NCI-H2196 (cell line): ENCODE measurements at regions not wholly inside any gene's neighbourhood (a gene's known extent, or its start where the extent isn't known, plus 50 kb on each side); places are given as distances from the start of the nearest gene placed in this dataset.
"Not testable (repeated sequence)": the region's sequence is repeated elsewhere in the genome, so short reads cannot be mapped to it uniquely, and the experiment has no call there.

Experiments
- DNase-seq: peaks from one replicate; lab custom pipeline; 2025; ENCODE audit not compliant: unreplicated experiment; lab: John Stamatoyannopoulos, UW

DNA sequence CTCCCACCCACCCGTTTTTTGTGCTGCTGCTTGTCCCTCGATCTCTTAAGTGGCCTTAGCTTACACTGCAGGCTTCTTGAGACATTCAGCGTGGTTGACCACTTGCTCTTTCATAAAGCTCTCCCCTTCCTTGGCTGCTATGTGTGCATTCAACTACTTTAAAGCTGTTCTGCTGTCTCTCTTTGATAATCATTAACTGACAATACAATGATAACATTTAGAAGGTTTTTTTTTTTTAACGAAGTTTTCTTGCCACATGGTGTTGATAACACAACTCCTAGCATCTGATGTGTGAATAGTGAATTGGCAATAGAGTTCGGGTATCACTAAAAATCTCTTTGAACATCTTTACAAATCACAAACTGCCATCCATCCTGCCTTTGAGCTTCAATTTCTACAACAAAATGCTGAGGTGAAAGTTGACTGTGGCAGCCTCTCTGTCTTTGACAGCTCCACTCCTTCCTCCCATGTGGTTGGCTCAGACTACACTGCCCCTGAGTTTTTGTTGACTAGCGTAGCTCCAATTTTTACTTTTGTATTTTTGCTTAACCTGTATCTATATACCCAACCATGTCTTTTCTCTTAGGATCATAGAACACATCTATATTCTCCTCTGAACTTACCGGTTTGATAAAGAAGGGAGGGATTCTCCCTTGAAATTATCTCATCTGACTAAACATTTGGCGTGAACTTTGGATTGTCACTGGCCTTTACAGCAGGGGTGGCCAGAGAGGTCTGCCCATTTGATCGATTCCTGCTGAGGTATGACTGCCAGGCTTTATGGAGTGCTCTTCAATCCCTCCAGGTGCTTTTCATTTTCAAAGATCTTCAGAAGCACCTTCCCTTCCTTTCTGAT lies 409.4 kb upstream of the CD180 start:
- no peak for DNase-seq

DNA sequence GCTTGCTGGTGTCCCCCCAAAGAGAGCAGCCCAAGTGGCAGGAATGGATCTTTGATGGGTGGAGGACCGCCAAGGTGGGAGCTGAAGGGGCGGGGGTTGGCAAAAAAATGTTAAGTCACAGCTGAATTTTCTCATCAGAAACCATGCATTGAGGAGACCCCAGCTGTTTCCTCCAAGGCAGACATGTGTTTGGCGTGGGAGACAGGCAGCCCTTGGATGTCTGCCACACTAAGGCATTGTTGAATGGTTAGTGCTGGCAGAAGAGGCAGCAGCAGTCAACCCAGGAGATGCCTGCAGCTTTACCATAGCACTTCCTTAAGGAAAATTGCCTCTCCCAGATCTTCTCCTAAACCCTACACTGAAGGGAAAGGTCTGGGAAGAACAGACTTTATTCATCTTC lies 394.9 kb upstream of the CD180 start:
- DNase-seq: no peak

DNA sequence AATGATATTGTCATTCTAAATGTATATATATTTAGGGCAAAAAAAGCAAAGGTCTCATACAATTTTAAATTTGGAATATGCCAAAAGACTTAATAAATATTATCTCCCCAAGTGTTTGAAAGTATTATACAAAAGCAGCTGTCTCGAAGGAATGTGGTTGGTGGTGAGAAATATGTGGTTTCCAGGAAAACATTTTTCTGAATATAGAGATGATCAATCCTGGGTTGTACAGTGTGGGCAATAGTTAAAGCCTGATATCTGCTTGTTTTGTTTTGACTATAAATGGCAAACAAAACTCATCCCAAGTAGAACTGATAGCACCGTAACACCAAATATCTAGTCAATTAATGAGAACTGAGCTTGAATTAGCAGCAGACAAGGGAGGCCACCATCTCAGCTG lies 391.8 kb upstream of the CD180 start:
- DNase-seq: no peak

GRCh38 chr5:67581203-67581602 lies 384.6 kb upstream of the CD180 start:
- no peak for DNase-seq

DNA sequence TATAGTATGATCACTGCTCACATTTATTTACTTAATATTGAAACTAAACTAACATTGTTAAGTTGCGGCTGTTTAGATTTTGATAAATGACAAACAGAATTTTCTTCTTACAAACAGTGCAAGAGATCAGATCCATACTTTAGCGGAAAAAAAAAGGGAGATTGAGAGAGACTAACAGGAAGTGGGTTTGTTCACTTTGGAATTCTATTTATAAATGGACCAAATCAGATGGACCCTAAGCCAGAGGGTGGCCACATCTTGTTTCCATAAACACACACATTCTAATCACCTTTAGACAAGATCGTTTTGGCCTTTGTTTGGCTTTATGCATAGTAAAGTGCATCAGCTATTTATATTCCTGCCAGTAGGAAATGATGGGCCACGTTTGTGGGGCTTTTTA lies 381.4 kb upstream of the CD180 start:
- DNase-seq: no peak

DNA sequence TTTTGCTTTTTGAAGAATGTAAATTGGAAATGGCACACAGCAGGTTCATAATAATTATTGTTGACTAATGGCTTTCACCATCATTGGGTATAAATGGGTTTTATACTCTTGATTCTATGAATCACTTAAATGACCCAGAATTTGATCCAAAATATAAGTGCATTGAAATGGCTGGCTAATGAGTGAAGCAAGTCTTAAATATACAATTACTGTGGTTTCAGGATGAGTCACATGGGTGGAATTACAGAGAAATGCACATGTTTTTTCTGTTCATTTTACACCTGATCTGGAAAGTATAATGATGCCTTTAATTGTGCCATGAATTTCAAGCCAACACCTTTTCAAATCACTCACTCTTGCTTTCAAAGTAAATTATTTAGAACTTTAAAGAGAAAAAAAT lies 380.8 kb upstream of the CD180 start:
- no peak for DNase-seq

DNA sequence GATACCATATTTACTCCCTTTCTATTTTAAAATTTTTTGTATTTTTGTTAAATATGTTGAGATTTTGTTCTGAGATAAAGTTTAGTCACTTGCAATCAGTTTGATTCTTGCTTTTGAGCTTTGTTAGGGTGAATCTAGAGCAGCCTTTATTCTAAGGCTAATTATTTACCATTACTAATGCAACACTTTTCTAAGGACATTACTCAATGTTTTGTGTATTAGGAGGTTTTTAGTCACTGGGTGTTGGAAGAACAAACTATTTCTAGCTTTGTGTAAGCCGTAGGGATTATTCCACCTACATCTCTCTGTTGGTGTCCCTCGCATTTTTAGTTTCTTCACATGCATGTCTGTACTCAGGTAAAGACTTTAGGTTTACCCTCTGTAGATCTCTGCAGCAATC lies 379.5 kb upstream of the CD180 start:
- DNase-seq: no peak

- no peak for DNase-seq
Measured at GRCh38 chr5:67575087-67575486, 378.5 kb upstream of the CD180 start.

DNA sequence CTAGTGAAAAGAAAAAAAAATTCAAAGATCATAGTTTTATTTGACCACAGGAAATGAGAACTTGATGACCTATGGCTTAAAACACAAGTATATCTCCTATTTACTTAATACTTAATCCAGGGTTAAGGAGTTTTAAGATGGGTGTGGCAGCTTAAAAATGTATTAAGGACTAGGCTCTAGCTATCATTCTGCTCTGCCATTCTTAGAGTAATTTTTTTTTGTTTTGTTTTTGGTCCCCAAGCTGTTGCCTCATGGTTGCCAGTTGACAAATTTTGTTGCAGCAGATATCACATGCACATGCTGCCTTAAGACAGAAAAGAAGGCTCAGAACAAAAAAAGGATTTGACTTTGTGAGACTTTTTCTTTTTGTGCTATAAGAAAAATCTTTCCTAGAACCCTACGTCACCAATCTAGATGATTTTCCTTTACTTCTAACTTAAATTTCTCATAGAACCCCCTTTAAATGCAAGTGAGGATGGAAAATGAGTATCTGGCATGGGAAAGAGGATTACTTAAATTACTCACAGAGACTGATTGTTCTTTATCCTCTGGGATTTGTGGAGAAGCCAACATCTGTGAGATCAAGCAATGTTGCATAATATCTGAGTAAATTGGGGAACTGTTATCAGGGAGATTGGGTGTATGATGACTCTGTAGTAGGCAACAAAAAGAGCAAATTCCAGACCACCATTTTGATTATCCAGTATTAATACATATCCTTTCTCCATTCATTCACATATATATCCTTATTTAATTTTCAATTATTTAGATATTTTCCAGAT lies 364.7 kb upstream of the CD180 start:
- no peak for DNase-seq

GRCh38 chr5:67552773-67553172 lies 356.2 kb upstream of the CD180 start:
- DNase-seq: no peak

DNA sequence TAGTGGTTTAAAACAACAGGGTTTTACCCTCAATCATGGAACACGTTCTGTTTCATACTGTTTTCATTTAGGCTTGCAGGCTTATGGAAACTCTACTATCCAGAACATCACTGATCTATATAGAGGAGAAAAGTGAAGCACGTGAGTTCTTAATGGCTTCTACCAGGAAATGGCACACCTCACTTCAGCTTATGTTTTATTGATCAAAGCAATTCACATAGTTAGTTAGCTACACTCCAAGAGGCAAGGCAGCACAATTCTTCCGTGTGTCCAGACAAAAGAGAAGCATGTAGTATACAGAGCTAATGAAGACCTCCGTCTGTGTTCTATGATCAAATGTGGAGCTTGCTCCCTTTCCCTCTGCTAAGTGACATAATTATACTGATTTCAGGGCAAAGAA lies 353.3 kb upstream of the CD180 start:
- no peak for DNase-seq

DNA sequence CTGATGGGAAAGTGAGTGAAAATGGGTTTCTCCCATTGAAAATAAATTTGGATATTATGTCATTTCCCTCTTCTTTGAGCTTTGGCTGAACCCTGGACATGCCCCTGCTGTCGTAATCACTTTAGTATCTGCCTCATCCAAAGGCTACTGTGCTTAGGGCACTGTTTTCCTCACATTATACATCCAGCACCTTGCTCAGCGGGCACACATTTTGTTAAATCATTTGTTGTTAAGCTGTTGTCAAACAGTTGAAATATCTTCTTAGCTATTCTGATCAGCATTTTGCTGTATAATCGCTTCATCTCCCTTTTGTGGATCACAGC lies 352.7 kb upstream of the CD180 start:
- no peak for DNase-seq

DNA sequence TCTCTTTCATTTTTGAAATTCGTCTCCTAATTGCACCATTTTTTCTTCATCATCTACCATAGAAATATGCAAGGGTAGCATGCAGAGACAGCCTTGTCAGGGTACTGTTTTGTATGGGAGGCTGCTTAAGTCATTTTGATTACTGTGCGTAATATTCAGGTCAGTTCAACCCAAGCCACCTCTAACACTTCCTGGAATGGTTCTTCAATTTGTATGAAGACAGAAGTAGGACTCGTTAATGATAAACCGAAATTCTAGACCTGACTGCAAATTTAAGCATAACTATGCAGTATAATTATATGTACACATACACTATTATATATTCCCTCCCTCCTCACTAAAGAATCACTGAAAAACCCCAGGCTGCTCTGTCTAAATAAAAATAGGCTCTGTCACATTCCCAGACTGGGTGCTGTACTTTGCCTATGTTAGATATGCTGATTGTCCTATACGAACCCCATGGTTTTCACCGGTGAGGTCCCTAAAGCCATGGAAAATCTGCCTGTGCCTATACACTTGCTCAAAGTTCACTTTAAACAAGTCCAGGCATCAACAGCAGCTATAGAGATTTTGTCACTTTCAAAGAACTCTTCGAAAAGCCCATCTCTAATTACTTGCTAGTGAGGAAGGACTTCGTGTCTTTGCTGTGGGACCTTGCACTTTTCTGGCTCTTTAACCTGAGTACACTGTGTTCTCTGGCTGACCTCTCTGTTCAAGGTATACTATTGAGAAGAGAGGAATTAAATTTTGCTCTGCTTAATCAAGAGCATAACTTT lies 352.1 kb upstream of the CD180 start:
- no peak for DNase-seq

- DNase-seq: no peak
Measured at GRCh38 chr5:67547682-67548081, 351.1 kb upstream of the CD180 start.

- not testable (repeated sequence) for DNase-seq
Measured at GRCh38 chr5:67544942-67545341, 348.3 kb upstream of the CD180 start.

GRCh38 chr5:67543720-67544270 lies 347.2 kb upstream of the CD180 start:
- DNase-seq: no peak

DNA sequence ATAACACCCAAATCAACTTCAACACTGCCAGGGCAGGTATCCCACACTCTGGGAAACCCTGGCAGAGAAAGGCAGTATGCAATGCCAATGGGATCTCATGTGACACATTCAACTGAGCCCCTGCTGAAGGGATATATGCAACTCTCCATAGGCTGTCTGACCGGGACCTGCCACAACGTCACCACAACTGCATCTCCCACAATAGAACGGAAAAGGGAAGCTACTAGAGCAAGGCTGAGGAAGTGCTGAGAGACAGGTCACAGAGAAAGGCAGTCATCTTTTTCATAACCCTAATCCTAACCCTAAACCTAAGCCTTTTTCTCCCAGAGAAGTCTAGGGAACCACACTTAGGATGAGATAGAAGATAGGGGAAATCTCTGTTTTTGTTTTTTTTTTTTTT lies 345.9 kb upstream of the CD180 start:
- no peak for DNase-seq

GRCh38 chr5:67541875-67542274 lies 345.3 kb upstream of the CD180 start:
- no peak for DNase-seq

GRCh38 chr5:67538855-67539506 lies 342.4 kb upstream of the CD180 start:
- no peak for DNase-seq

- no peak for DNase-seq
Measured at GRCh38 chr5:67537439-67538148, 341.0 kb upstream of the CD180 start.
